Smooth muscle cell (in vitro differentiated cells): ENCODE measurements at regions not wholly inside any gene's neighbourhood (a gene's known extent, or its start where the extent isn't known, plus 50 kb on each side); places are given as distances from the start of the nearest gene placed in this dataset.

ENCODE experiments used
- DNase-seq: peaks from one replicate; lab custom pipeline; 2025; ENCODE audit not compliant: unreplicated experiment; lab: John Stamatoyannopoulos, UW
- H2AFZ ChIP-seq: fragments of 200-600 bp; sonication (generic); 2 replicates; pipeline ENCODE4 v1.6.0; 2016; ENCODE audit warnings: antibody characterized with exemption, low read depth, mild to moderate bottlenecking
- H3F3A ChIP-seq: fragments of 200-600 bp; sonication (generic); 2 replicates; pipeline ENCODE4 v1.6.0; 2017; ENCODE audit warnings: antibody characterized with exemption, low read depth
- H3K27ac ChIP-seq: fragments of 200-600 bp; sonication (generic); 2 replicates; pipeline ENCODE4 v1.5.1; 2016; ENCODE audit warnings: low read depth, mild to moderate bottlenecking
- H3K27me3 ChIP-seq: fragments of 200-600 bp; sonication (generic); 2 replicates; pipeline ENCODE4 v1.6.1; 2016; ENCODE audit warnings: low read depth, mild to moderate bottlenecking
- H3K36me3 ChIP-seq: fragments of 200-600 bp; sonication (generic); 2 replicates; pipeline ENCODE4 v1.5.1; 2016; ENCODE audit warnings: low read depth
- H3K4me1 ChIP-seq: fragments of 200-600 bp; sonication (generic); 2 replicates; pipeline ENCODE4 v1.5.1; 2016; ENCODE audit warnings: low read depth
- H3K4me2 ChIP-seq: fragments of 200-600 bp; sonication (generic); 2 replicates; pipeline ENCODE4 v1.6.0; 2016; ENCODE audit warnings: mild to moderate bottlenecking
- H3K4me3 ChIP-seq: fragments of 200-600 bp; sonication (generic); 2 replicates; pipeline ENCODE4 v1.5.1; 2016; ENCODE audit warnings: mild to moderate bottlenecking
- H3K79me2 ChIP-seq: fragments of 200-600 bp; sonication (generic); 2 replicates; pipeline ENCODE4 v1.6.0; 2016; ENCODE audit warnings: low read depth, mild to moderate bottlenecking
- H3K9ac ChIP-seq: fragments of 200-600 bp; sonication (generic); 2 replicates; pipeline ENCODE4 v1.6.0; 2016; ENCODE audit warnings: low read depth
- H3K9me3 ChIP-seq: fragments of 200-600 bp; sonication (generic); replicated peaks from 2 replicates; pipeline ENCODE4 v1.5.1; 2016; ENCODE audit warnings: low read depth
- H4K20me1 ChIP-seq: fragments of 200-600 bp; sonication (generic); 2 replicates; pipeline ENCODE4 v1.6.0; 2016; ENCODE audit warnings: low read depth
- WGBS: methylation state at CpG from one replicate; pipeline ENCODE4 v1.1.7; 2016; ENCODE audit warnings: low lambda C conversion rate; 5-methylcytosine and 5-hydroxymethylcytosine counted together
- TF ChIP-seq, protein P1 (sequence below): fragments of 200-600 bp; sonication (generic); IDR thresholded peaks from 2 replicates; pipeline ENCODE4 v1.5.1; 2017; ENCODE audit warnings: borderline replicate concordance, mild to moderate bottlenecking, antibody characterized with exemption; ENCODE audit not compliant: insufficient read depth, poor library complexity, severe bottlenecking

DNA sequence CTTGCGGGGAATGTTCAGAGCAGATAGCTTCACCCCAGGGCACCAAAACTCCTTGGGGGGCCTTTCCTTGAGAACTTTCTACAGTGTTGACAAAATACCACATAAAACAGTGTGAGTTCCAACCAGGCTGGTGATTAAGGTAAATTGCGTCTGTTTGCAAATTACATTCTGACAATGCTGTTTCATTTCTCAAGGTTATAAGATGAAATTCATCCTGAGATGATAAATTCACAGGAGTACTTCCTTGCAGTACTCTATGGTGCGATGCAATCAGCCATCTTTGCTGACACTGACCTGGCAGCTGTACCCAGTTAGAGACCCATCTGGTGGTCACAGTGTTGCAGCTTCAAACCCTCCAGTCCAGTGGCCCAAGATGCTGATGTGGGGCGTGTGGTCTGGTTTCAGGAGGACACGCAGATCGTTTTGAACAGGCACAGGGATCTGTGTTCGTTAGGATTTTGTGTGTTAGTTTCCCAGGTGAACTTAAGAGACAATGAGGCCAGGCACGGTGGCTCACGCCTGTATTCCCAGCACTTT, 99.5 kb upstream of the SLC66A3 start:
- Histone ChIP-seq H3K27ac (no peak overlapping the region), H4K20me1 (no peaks in the 10 kb centered on the region), H3F3A (peaks cover 6% of the 10 kb centered on the region), H2AFZ (no peak overlapping the region), H3K36me3 (no peaks in the 10 kb centered on the region), H3K9me3 (no peaks in the 10 kb centered on the region), H3K4me3 (no peak overlapping the region), H3K4me2 (no peak overlapping the region), H3K4me1 (no peaks in the 10 kb centered on the region), H3K27me3 (no peaks in the 10 kb centered on the region), H3K9ac (no peak overlapping the region), H3K79me2 (no peaks in the 10 kb centered on the region)
- WGBS = 94% methylated on average over 9 of the region's 9 CpGs
- TF ChIP-seq, protein P1, sequence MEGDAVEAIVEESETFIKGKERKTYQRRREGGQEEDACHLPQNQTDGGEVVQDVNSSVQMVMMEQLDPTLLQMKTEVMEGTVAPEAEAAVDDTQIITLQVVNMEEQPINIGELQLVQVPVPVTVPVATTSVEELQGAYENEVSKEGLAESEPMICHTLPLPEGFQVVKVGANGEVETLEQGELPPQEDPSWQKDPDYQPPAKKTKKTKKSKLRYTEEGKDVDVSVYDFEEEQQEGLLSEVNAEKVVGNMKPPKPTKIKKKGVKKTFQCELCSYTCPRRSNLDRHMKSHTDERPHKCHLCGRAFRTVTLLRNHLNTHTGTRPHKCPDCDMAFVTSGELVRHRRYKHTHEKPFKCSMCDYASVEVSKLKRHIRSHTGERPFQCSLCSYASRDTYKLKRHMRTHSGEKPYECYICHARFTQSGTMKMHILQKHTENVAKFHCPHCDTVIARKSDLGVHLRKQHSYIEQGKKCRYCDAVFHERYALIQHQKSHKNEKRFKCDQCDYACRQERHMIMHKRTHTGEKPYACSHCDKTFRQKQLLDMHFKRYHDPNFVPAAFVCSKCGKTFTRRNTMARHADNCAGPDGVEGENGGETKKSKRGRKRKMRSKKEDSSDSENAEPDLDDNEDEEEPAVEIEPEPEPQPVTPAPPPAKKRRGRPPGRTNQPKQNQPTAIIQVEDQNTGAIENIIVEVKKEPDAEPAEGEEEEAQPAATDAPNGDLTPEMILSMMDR = no peak
- no peak for DNase-seq

DNA sequence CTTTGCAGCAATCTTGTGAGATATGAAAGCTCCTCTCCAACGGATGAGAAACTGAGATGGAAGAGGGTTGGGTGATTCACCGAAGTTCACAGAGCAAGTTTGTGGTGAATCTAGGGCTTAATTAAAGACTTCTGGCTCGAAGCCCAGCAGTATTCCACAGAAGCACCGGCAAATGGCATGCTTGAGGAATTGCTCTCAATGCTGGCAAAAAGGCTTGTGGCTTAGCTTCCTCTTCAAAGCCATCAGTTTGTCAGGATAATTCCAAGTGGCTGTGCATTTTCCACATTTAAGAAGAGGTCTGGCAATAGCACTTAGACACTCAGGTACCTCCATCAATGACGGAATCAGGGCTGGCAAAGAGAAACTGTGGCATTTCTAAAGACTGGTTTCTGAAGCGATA, 98.7 kb upstream of the SLC66A3 start:
- Histone ChIP-seq H2AFZ (no peak overlapping the region), H3F3A (peaks cover 6% of the 10 kb centered on the region), H3K79me2 (no peaks in the 10 kb centered on the region), H3K4me3 (no peak overlapping the region), H3K27ac (no peak overlapping the region), H3K9ac (no peak overlapping the region), H4K20me1 (no peaks in the 10 kb centered on the region), H3K4me1 (no peaks in the 10 kb centered on the region), H3K27me3 (no peaks in the 10 kb centered on the region), H3K9me3 (no peaks in the 10 kb centered on the region), H3K4me2 (no peak overlapping the region), H3K36me3 (no peaks in the 10 kb centered on the region)
- TF ChIP-seq, protein P1 = no peak
- DNase-seq = no peak
- 14% methylated on average over 6 of the region's 6 CpGs for WGBS

DNA sequence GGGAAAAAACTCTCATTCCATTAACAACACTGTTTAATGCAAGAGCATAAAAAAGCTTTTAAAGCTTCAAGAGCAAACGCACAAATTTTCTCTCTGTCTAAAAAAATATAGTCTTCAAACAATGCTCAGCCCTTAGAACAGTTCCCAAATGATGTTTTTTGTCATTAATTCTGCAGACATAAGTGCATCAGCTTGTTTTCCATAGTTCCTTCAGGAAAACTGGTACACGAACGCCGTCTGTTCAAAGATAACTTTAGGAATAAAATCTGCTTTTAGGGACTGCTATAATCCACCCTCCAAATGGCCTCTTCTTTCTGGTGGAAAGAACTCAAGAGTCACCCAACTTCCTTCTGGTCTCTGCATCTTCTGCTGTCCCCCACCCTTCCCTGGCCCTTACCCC, 98.2 kb upstream of the SLC66A3 start:
- 80% methylated on average over 4 of the region's 4 CpGs for WGBS
- no peaks in the 10 kb centered on the region for H4K20me1 ChIP-seq
- H3K27me3 ChIP-seq = no peaks in the 10 kb centered on the region
- H3K27ac ChIP-seq = no peak overlapping the region
- no peak overlapping the region for H3K9ac ChIP-seq
- no peak for DNase-seq
- H3K36me3 ChIP-seq = no peaks in the 10 kb centered on the region
- H3K79me2 ChIP-seq = no peaks in the 10 kb centered on the region
- TF ChIP-seq, protein P1 = no peak
- no peak overlapping the region for H3K4me2 ChIP-seq
- H3F3A ChIP-seq = peaks cover 6% of the 10 kb centered on the region
- H3K4me3 ChIP-seq = no peak overlapping the region
- H3K4me1 ChIP-seq = no peaks in the 10 kb centered on the region
- H2AFZ ChIP-seq = no peak overlapping the region
- no peaks in the 10 kb centered on the region for H3K9me3 ChIP-seq

DNA sequence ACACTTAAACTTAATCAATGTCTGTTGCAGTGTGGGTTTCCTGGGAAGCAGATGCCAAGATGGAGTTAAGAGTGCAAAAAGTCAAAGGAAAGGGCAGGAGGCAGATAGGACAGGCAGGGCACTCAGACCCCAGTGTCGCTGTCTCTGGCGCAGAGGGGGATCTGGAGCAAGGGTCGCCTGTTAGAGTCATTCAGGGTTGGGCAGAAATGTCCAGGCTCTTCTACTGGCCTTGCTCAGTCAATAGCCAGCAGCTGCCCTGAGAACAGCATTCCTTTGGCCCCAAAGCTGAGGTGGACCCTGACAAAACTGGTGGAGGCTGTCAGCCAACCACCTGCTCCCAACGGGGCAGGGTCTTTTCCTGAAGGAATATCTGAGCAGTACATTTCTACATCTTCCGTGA, 97.1 kb upstream of the SLC66A3 start:
- H3K4me1 ChIP-seq = no peaks in the 10 kb centered on the region
- no peak overlapping the region for H2AFZ ChIP-seq
- peaks cover 6% of the 10 kb centered on the region for H3F3A ChIP-seq
- no peak for DNase-seq
- no peaks in the 10 kb centered on the region for H4K20me1 ChIP-seq
- WGBS = 91% methylated on average over 5 of the region's 5 CpGs
- no peak overlapping the region for H3K4me2 ChIP-seq
- no peaks in the 10 kb centered on the region for H3K79me2 ChIP-seq
- no peak overlapping the region for H3K4me3 ChIP-seq
- no peak overlapping the region for H3K27ac ChIP-seq
- H3K27me3 ChIP-seq = no peaks in the 10 kb centered on the region
- TF ChIP-seq, protein P1 = no peak
- H3K36me3 ChIP-seq = no peaks in the 10 kb centered on the region
- no peaks in the 10 kb centered on the region for H3K9me3 ChIP-seq
- H3K9ac ChIP-seq = no peak overlapping the region
